Spinal cord (tissue), 9 donors: ENCODE measurements at regions not wholly inside any gene's neighbourhood (a gene's known extent, or its start where the extent isn't known, plus 50 kb on each side); places are given as distances from the start of the nearest gene placed in this dataset.
"Not testable (repeated sequence)": the region's sequence is repeated elsewhere in the genome, so short reads cannot be mapped to it uniquely, and the experiment has no call there.

Experiments
- DNase-seq, 6 donors: peaks; one replicate each; pipeline versions ENCODE4 v3.0.0 to v3.0.0-alpha.2; 2013 to 2015; ENCODE audit warnings: low spot score in 6 of 6, low read depth in 4 of 6
- H3K27ac ChIP-seq: one replicate; pipeline ENCODE4 v1.5.1; 2013; ENCODE audit warnings: low read depth, low read length, control low read depth
- H3K27me3 ChIP-seq: one replicate; pipeline ENCODE4 v1.6.1; 2013; ENCODE audit warnings: low read length; ENCODE audit not compliant: control insufficient read depth, insufficient read depth
- H3K36me3 ChIP-seq: one replicate; pipeline ENCODE4 v1.6.1; 2013; ENCODE audit warnings: low read length; ENCODE audit not compliant: control insufficient read depth, insufficient read depth
- H3K4me1 ChIP-seq: one replicate; pipeline ENCODE4 v1.6.1; 2013; ENCODE audit warnings: low read length; ENCODE audit not compliant: control insufficient read depth, insufficient read depth
- H3K4me3 ChIP-seq: one replicate; pipeline ENCODE4 v1.5.1; 2013; ENCODE audit warnings: low read depth, low read length, control low read depth
- H3K9me3 ChIP-seq: one replicate; pipeline ENCODE4 v1.6.1; 2013; ENCODE audit warnings: low read length; ENCODE audit not compliant: control insufficient read depth, insufficient read depth
- WGBS: methylation state at CpG from one replicate; pipeline ENCODE4 v1.1.5; 2013; ENCODE audit warnings: missing lambda C conversion rate; ENCODE audit not compliant: insufficient coverage; 5-methylcytosine and 5-hydroxymethylcytosine counted together
- donor health status: healthy.

GRCh38 chr17:77533697-77534096 lies 392.9 kb downstream of the SEC14L1 start:
- not testable (repeated sequence) for H3K4me3 ChIP-seq, H3K27ac ChIP-seq, DNase-seq, H3K9me3 ChIP-seq, H3K27me3 ChIP-seq, H3K36me3 ChIP-seq, H3K4me1 ChIP-seq
- 94% methylated on average over 3 of the region's 6 CpGs for WGBS

- no peak overlapping the region for H3K27ac ChIP-seq
- H3K27me3 ChIP-seq = no peaks in the 10 kb centered on the region
- H3K4me3 ChIP-seq = no peak overlapping the region
- H3K9me3 ChIP-seq = no peaks in the 10 kb centered on the region
- WGBS = 95% methylated on average over 2 of the region's 5 CpGs
- no peaks in the 10 kb centered on the region for H3K36me3 ChIP-seq
- peaks cover 3% of the 10 kb centered on the region for H3K4me1 ChIP-seq
- DNase-seq = no peak
These were observed 393.4 kb downstream of the SEC14L1 start for GRCh38 chr17:77534137-77534536.

- Histone ChIP-seq H3K4me1 (no peaks in the 10 kb centered on the region), H3K36me3 (no peaks in the 10 kb centered on the region), H3K27me3 (peaks cover 1% of the 10 kb centered on the region), H3K9me3 (no peaks in the 10 kb centered on the region), H3K27ac (no peak overlapping the region), H3K4me3 (no peak overlapping the region)
- WGBS = 82% methylated on average over 7 of the region's 10 CpGs
- DNase-seq = no peak
These were observed 394.7 kb downstream of the SEC14L1 start for GRCh38 chr17:77535435-77535834.

- DNase-seq = no peak
- H3K4me3 ChIP-seq = no peak overlapping the region
- no peak overlapping the region for H3K27ac ChIP-seq
- no peaks in the 10 kb centered on the region for H3K9me3 ChIP-seq
- H3K36me3 ChIP-seq = no peaks in the 10 kb centered on the region
- peaks cover 4% of the 10 kb centered on the region for H3K4me1 ChIP-seq
- peaks cover 5% of the 10 kb centered on the region for H3K27me3 ChIP-seq
- no CpG with 5 or more reads among the region's 6 CpGs for WGBS
These were observed 395.1 kb downstream of the SEC14L1 start for GRCh38 chr17:77535892-77536291.

GRCh38 chr17:77537566-77537965 lies 396.8 kb downstream of the SEC14L1 start:
- 90% methylated on average over 2 of the region's 7 CpGs for WGBS
- Histone ChIP-seq H3K4me3 (no peak overlapping the region), H3K27me3 (peaks cover 5% of the 10 kb centered on the region), H3K27ac (no peak overlapping the region), H3K4me1 (peaks cover 10% of the 10 kb centered on the region), H3K9me3 (no peaks in the 10 kb centered on the region), H3K36me3 (no peaks in the 10 kb centered on the region)
- no peak for DNase-seq

- Histone ChIP-seq H3K4me1 (peaks cover 29% of the 10 kb centered on the region), H3K27me3 (peaks cover 7% of the 10 kb centered on the region), H3K4me3 (no peak overlapping the region), H3K36me3 (no peaks in the 10 kb centered on the region), H3K9me3 (no peaks in the 10 kb centered on the region), H3K27ac (no peak overlapping the region)
- 70% methylated on average over 10 of the region's 11 CpGs for WGBS
- no peak for DNase-seq
These were observed 399.8 kb downstream of the SEC14L1 start for GRCh38 chr17:77540531-77540930.

- H3K4me3 ChIP-seq = no peak overlapping the region
- H3K4me1 ChIP-seq = peaks cover 29% of the 10 kb centered on the region
- H3K27ac ChIP-seq = no peak overlapping the region
- H3K9me3 ChIP-seq = no peaks in the 10 kb centered on the region
- H3K27me3 ChIP-seq = peaks cover 7% of the 10 kb centered on the region
- peak in 1 of 6 donors; percentile 52 for DNase-seq
- no peaks in the 10 kb centered on the region for H3K36me3 ChIP-seq
- WGBS = 22% methylated on average over 11 of the region's 15 CpGs
These were observed 400.2 kb downstream of the SEC14L1 start for GRCh38 chr17:77540975-77541374.

- Histone ChIP-seq H3K4me1 (peaks cover 33% of the 10 kb centered on the region), H3K36me3 (no peaks in the 10 kb centered on the region), H3K27ac (no peak overlapping the region), H3K4me3 (no peak overlapping the region), H3K27me3 (peaks cover 7% of the 10 kb centered on the region), H3K9me3 (no peaks in the 10 kb centered on the region)
- no peak for DNase-seq
- WGBS = no CpG with 5 or more reads among the region's 1 CpG
These were observed 401.2 kb downstream of the SEC14L1 start for GRCh38 chr17:77542011-77542410.

- DNase-seq = peak in 4 of 6 donors; percentile 82 to 98 (median 90)
- Histone ChIP-seq H3K27ac (no peak overlapping the region), H3K4me1 (peaks cover 35% of the 10 kb centered on the region), H3K27me3 (peaks cover 7% of the 10 kb centered on the region), H3K36me3 (no peaks in the 10 kb centered on the region), H3K9me3 (no peaks in the 10 kb centered on the region), H3K4me3 (no peak overlapping the region)
- WGBS = 6% methylated on average over 12 of the region's 13 CpGs
These were observed 402.1 kb downstream of the SEC14L1 start for GRCh38 chr17:77542551-77543490.

GRCh38 chr17:77543801-77544200 lies 403.0 kb downstream of the SEC14L1 start:
- WGBS = 29% methylated on average over 15 of the region's 15 CpGs
- Histone ChIP-seq H3K4me3 (no peak overlapping the region), H3K27ac (no peak overlapping the region), H3K27me3 (peaks cover 7% of the 10 kb centered on the region), H3K36me3 (no peaks in the 10 kb centered on the region), H3K9me3 (no peaks in the 10 kb centered on the region), H3K4me1 (peaks cover 35% of the 10 kb centered on the region)
- peak in 2 of 6 donors; percentile 34 to 65 for DNase-seq
